CD14-positive monocyte (primary cell): ENCODE measurements at regions not wholly inside any gene's neighbourhood (a gene's known extent, or its start where the extent isn't known, plus 50 kb on each side); places are given as distances from the start of the nearest gene placed in this dataset.

Experiments used
- DNase-seq, 3 donors: peaks; one replicate each; pipeline ENCODE4 v3.0.0-alpha.2; 2011 to 2022
- H2AFZ ChIP-seq: 2 replicates; pipeline ENCODE4 v1.6.0; 2012; ENCODE audit warnings: mild to moderate bottlenecking, low read depth, low read length, inconsistent platforms; ENCODE audit not compliant: insufficient read depth, poor library complexity, severe bottlenecking
- H3K27ac ChIP-seq, 2 donors: 1 replicate in 1 of 2; 2 replicates in 1 of 2; pipeline ENCODE4 v1.5.1; 2012 to 2013; ENCODE audit warnings: low read length in 2 of 2, control low read depth in 1 of 2, inconsistent platforms in 1 of 2, low read depth in 1 of 2, mild to moderate bottlenecking in 1 of 2
- H3K27me3 ChIP-seq, 2 donors: one replicate each; pipeline versions ENCODE4 v1.6.0 to v1.6.1; 2011 to 2013; ENCODE audit warnings: low read length in 2 of 2; ENCODE audit not compliant: control insufficient read depth in 2 of 2, insufficient read depth in 2 of 2
- H3K36me3 ChIP-seq, 2 donors: replicated peaks in 1 of 2; 1 replicate in 1 of 2; 2 replicates in 1 of 2; pipeline versions ENCODE4 v1.5.1 to v1.6.1; 2012 to 2013; ENCODE audit warnings: low read length in 2 of 2, control low read depth in 1 of 2, inconsistent platforms in 1 of 2, mild to moderate bottlenecking in 1 of 2; ENCODE audit not compliant: insufficient read depth in 2 of 2, control insufficient read depth in 1 of 2
- H3K4me1 ChIP-seq, 2 donors: 1 replicate in 1 of 2; 2 replicates in 1 of 2; pipeline versions ENCODE4 v1.5.1 to v1.6.1; 2012 to 2013; ENCODE audit warnings: low read length in 2 of 2, control low read depth in 1 of 2, inconsistent platforms in 1 of 2, mild to moderate bottlenecking in 1 of 2, moderate library complexity in 1 of 2; ENCODE audit not compliant: insufficient read depth in 2 of 2, control insufficient read depth in 1 of 2
- H3K4me2 ChIP-seq: replicated peaks from 2 replicates; pipeline ENCODE3; 2012; ENCODE audit warnings: low read length, moderate library complexity, mild to moderate bottlenecking; ENCODE audit not compliant: poor library complexity, severe bottlenecking; ENCODE audit errors: extremely low read depth
- H3K4me3 ChIP-seq, 3 experiments: fragments of 200-600 bp in 1 of 3; sonication (generic) in 1 of 3; replicated peaks in 1 of 3; 1 replicate in 2 of 3; 2 replicates in 1 of 3; pipeline ENCODE4 v1.5.1; 2011 to 2013; ENCODE audit warnings: low read length in 3 of 3, mild to moderate bottlenecking in 3 of 3, control low read depth in 2 of 3, low read depth in 2 of 3, inconsistent platforms in 1 of 3, moderate library complexity in 1 of 3
- H3K79me2 ChIP-seq: 2 replicates; pipeline ENCODE4 v1.6.0; 2012; ENCODE audit warnings: mild to moderate bottlenecking, control low read depth, inconsistent platforms, low read length, moderate library complexity; ENCODE audit not compliant: insufficient read depth
- H3K9ac ChIP-seq: 2 replicates; pipeline ENCODE4 v1.6.0; 2017; ENCODE audit warnings: low read length, mild to moderate bottlenecking; ENCODE audit not compliant: insufficient read depth, poor library complexity, severe bottlenecking
- H3K9me3 ChIP-seq, 2 donors: replicated peaks in 1 of 2; 1 replicate in 1 of 2; 2 replicates in 1 of 2; pipeline versions ENCODE4 v1.5.1 to v1.6.1; 2012 to 2013; ENCODE audit warnings: low read length in 2 of 2, control low read depth in 1 of 2; ENCODE audit not compliant: control insufficient read depth in 1 of 2, insufficient read depth in 1 of 2
- H4K20me1 ChIP-seq: 2 replicates; pipeline ENCODE4 v1.6.0; 2012; ENCODE audit warnings: mild to moderate bottlenecking, low read length, control low read depth, moderate library complexity; ENCODE audit not compliant: insufficient read depth
- H3K27ac Mint-ChIP-seq, 7 donors: one replicate each; pipeline ENCODE4 v1.8.0; 2020; ENCODE audit warnings: mild to moderate bottlenecking in 7 of 7, mixed read lengths in 7 of 7, moderate library complexity in 6 of 7, inconsistent platforms in 2 of 7
- H3K27me3 Mint-ChIP-seq, 3 donors: one replicate each; pipeline ENCODE4 v1.8.0; 2021 to 2022; ENCODE audit warnings: low read depth in 3 of 3, mild to moderate bottlenecking in 3 of 3, mixed read lengths in 3 of 3, moderate library complexity in 3 of 3, inconsistent platforms in 1 of 3
- H3K36me3 Mint-ChIP-seq, 2 donors: one replicate each; pipeline ENCODE4 v1.8.0; 2020; ENCODE audit warnings: mixed read lengths in 2 of 2, inconsistent platforms in 1 of 2, mild to moderate bottlenecking in 1 of 2
- H3K4me1 Mint-ChIP-seq: one replicate; pipeline ENCODE4 v1.8.0; 2020; ENCODE audit warnings: mild to moderate bottlenecking, mixed read lengths
- H3K4me3 Mint-ChIP-seq, 2 donors: one replicate each; pipeline ENCODE4 v1.8.0; 2020; ENCODE audit warnings: mild to moderate bottlenecking in 2 of 2, mixed read lengths in 2 of 2, moderate library complexity in 1 of 2
- H3K9me3 Mint-ChIP-seq, 7 donors: one replicate each; pipeline ENCODE4 v1.8.0; 2020 to 2022; ENCODE audit warnings: mixed read lengths in 7 of 7, mild to moderate bottlenecking in 6 of 7, moderate library complexity in 6 of 7, inconsistent platforms in 2 of 7
- CTCF ChIP-seq: fragments of 200-600 bp; IDR thresholded peaks from one replicate; pipeline ENCODE4 v1.8.0; 2022; ENCODE audit warnings: antibody characterized with exemption, mild to moderate bottlenecking
- WGBS: methylation state at CpG from one replicate; pipeline ENCODE4 v1.1.5; 2013; ENCODE audit warnings: missing lambda C conversion rate; ENCODE audit not compliant: insufficient coverage; 5-methylcytosine and 5-hydroxymethylcytosine counted together
- intact Hi-C, 2 donors: fragments of 100-400 bp; cut with micrococcal nuclease; formaldehyde crosslinking; loops; one replicate each; pipeline versions ENCODE4 v1.15.0 to v1.15.1; 2023

- intact Hi-C loops = loop anchor here (5.0 kb wide), 1 partner anchor 45 kb away; no protein-coding TSS in a partner anchor
- no peak overlapping the region for H3K4me3 Mint-ChIP-seq
- Histone ChIP-seq H3K4me3 (no peak overlapping the region), H3K36me3 (no peaks in the 10 kb centered on the region), H3K27ac (no peak overlapping the region), H3K4me2 (no peak overlapping the region), H2AFZ (no peak overlapping the region), H3K27me3 (peaks cover 7 to 8% of the 10 kb centered on the region in 2 donors), H4K20me1 (no peaks in the 10 kb centered on the region), H3K79me2 (no peaks in the 10 kb centered on the region), H3K4me1 (peaks cover 0 to 6% of the 10 kb centered on the region in 2 donors), H3K9me3 (no peaks in the 10 kb centered on the region), H3K9ac (no peak overlapping the region)
- peaks cover 16 to 26% (median 17%) of the 10 kb centered on the region in 3 donors for H3K27me3 Mint-ChIP-seq
- TF ChIP-seq CTCF = no peak
- peaks cover 0 to 3% (median 0%) of the 10 kb centered on the region in 7 donors for H3K9me3 Mint-ChIP-seq
- DNase-seq = no peak
- peak overlapping the region in 1 of 7 donors; percentile 51 for H3K27ac Mint-ChIP-seq
- peaks cover 14% of the 10 kb centered on the region for H3K4me1 Mint-ChIP-seq
- 100% methylated on average over 4 of the region's 4 CpGs for WGBS
- no peaks in the 10 kb centered on the region for H3K36me3 Mint-ChIP-seq
These were observed 449.6 kb downstream of the MIAT start for GRCh38 chr22:27106985-27107384.

DNA sequence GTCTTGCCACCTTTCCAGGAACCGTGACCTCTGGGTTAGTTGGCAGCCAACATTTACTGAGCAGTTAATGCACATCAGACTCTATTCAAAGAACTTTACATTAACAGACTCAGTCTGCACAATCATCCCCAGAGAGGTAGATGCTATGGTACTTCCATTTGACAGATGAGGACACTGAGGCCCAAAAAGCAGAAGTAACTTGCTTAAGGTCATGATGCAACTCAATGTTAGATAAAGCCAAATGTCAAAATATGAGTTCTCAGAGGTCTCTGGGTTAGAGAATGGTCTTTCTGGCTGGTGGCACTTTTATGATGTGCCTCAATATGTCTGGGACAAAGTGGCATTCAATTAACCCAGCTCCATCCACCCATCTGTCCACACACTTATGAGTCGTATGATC is 450.0 kb downstream of the MIAT start:
- H3K4me1 Mint-ChIP-seq = peaks cover 16% of the 10 kb centered on the region
- no peak overlapping the region for H3K27ac ChIP-seq
- intact Hi-C loops = loop anchor here (5.0 kb wide), 1 partner anchor 45 kb away; no protein-coding TSS in a partner anchor
- peaks cover 3 to 6% of the 10 kb centered on the region in 2 donors for H3K4me1 ChIP-seq
- no peaks in the 10 kb centered on the region for H3K36me3 Mint-ChIP-seq
- no peaks in the 10 kb centered on the region for H3K9me3 ChIP-seq
- H3K79me2 ChIP-seq = no peaks in the 10 kb centered on the region
- H3K27ac Mint-ChIP-seq = peak overlapping the region in 3 of 7 donors; percentile 32 to 59 (median 46)
- peaks cover 16 to 22% (median 17%) of the 10 kb centered on the region in 3 donors for H3K27me3 Mint-ChIP-seq
- H3K9ac ChIP-seq = no peak overlapping the region
- peaks cover 0 to 3% (median 0%) of the 10 kb centered on the region in 7 donors for H3K9me3 Mint-ChIP-seq
- no peaks in the 10 kb centered on the region for H4K20me1 ChIP-seq
- H3K4me3 Mint-ChIP-seq = no peak overlapping the region
- DNase-seq = peak in 2 of 3 donors; percentile 72 to 74
- 0% methylated on average over 1 of the region's 2 CpGs for WGBS
- H3K27me3 ChIP-seq = peaks cover 7 to 8% of the 10 kb centered on the region in 2 donors
- TF ChIP-seq CTCF = no peak
- no peak overlapping the region for H2AFZ ChIP-seq
- H3K4me3 ChIP-seq = no peak overlapping the region
- no peaks in the 10 kb centered on the region for H3K36me3 ChIP-seq
- no peak overlapping the region for H3K4me2 ChIP-seq
